HG03571 (cell line): ENCODE measurements at regions not wholly inside any gene's neighbourhood (a gene's known extent, or its start where the extent isn't known, plus 50 kb on each side); places are given as distances from the start of the nearest gene placed in this dataset.

ENCODE experiments used
- ATAC-seq: cut with Tn5 transposase; IDR thresholded peaks from one replicate; pipeline ENCODE4 v1.9.1; 2021; ENCODE audit not compliant: unreplicated experiment

GRCh38 chr5:18811661-18812060 lies 1176.3 kb downstream of the CDH18 start:
- ATAC-seq = no peak

DNA sequence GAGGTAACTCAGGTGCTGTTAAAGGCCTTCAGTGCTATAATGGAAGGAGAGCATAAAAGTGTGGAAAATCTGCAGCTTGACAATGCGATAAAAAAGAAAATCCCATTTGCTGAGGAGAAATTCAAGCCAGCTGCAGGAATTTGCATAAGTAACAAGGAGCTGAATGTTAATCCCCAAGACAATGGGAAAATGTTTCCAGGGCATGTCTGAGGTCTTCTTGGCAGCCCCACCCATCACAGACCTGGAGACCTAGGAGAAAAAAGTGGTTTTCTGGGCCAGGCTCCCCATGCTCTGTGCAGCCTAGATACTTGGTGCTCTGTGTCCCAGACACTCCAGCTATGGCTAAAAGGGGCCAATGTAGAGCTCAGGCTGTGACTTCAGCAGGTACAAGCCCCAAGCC lies 1159.6 kb downstream of the CDH18 start:
- ATAC-seq = no peak

DNA sequence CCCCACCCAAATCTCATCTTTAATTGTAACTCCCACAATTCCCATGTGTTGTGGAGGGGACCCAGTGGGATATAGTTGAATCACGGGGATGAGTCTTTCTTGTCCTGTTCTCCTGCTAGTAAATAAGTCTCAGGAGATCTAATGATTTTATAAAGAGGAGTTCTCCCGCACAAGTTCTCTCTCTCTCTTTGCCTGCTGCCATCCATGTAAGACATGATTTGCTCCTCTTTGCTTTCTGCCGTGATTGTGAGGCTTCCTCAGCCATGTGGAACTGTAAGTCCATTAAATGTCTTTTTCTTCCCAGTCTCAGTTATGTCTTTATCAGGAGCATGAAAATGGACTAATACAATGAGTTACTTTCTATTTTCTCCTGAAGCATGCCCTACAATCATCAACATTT lies 1158.5 kb downstream of the CDH18 start:
- no peak for ATAC-seq

DNA sequence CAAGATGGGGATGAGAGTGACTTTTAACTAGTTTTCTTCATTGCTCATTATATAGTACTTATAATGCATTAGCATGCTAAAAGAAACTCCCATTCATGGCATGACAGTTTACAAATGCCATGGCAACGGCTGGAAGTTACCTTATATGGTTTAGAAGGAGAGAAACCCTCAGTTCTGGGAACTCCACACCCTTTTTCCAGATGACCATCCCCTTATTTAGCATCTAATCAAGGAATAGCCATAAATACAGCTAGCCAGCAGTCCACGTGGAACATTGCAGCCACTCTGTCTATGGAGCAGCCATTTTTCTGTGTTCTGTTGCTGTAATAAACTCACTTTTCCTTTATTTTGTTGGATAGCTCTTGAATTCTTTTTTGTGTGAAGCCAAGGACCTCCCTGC lies 1137.8 kb downstream of the CDH18 start:
- no peak for ATAC-seq

- ATAC-seq = no peak
These were observed 1115.0 kb downstream of the CDH18 start for GRCh38 chr5:18872978-18873377.

GRCh38 chr5:18876565-18876964 lies 1111.4 kb downstream of the CDH18 start:
- no peak for ATAC-seq

DNA sequence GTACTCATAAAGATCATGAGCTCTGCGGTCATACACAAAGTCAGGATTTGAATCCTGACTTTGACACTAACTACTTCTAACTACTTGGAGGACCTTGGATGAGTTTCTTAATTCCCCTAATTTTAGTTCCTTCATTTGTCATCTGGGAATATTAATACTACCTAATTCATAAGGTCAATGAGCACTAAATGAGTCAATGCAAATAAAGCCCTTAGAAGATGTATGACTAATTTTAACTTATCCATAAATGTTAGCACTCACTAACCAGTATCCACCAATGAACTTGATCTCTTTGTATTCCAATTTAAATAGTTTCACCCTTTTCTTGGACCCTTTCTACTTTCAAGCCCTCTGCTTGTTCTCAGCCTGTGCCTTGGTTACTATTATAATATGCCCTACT lies 1106.4 kb downstream of the CDH18 start:
- ATAC-seq = no peak

- no peak for ATAC-seq
These were observed 1105.8 kb downstream of the CDH18 start for GRCh38 chr5:18882154-18882553.

DNA sequence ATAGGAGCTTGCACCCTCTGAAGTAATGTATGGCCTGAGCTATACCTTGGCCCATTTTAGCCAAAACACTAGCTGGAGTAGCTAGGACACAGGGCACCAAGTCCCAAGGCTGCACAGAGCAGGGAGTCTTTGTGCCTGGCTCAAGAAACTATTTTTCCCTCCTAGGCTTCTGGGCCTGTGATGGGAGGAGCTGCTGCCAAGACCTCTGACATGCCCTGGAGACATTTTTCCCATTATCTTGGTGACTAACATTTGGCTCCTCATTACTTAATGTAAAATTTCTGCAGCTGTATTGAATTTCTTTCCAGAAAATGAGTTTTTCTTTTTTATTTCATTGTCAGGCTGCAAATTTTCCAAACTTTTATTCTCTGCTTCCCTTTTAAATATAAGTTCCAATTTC lies 1099.2 kb downstream of the CDH18 start:
- no peak for ATAC-seq

DNA sequence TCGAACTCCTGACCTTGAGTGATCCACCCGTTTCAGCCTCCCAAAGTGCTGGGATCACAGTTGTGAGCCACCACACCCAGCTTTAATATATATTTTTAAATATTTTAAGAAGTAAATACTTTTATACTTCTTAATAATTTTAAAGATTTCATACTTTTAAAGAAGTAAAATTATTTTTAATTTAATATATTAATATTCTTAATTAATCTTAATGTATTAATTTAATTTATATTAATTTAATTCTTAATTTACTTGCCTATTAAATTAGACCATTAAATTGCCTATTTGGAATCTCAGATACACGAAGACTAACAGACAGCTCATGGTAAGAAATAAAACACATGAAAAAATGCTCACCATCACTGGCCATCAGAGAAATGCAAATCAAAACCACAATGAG lies 1087.4 kb downstream of the CDH18 start:
- ATAC-seq = no peak

- no peak for ATAC-seq
These were observed 1067.0 kb downstream of the CDH18 start for GRCh38 chr5:18920966-18921365.

- ATAC-seq = no peak
These were observed 1055.9 kb downstream of the CDH18 start for GRCh38 chr5:18932081-18932480.

DNA sequence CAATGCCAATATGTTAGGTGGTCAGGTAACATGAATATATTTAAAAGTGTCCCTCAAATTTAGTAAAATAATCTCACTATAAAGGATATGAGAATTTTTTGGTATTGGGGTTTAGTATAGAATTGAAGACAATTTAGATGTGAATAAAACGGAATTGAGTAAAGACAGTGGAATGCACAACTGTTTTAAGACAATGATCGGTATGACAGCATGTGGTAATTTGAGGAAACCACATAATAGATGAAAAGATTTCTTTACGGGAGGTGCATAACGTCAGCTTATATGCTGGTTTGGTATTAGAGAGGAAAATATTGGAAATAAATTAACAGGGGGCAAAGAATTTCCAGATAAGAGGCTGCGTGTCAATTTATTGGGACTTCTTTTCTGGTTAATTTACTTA lies 1043.2 kb downstream of the CDH18 start:
- ATAC-seq = no peak

DNA sequence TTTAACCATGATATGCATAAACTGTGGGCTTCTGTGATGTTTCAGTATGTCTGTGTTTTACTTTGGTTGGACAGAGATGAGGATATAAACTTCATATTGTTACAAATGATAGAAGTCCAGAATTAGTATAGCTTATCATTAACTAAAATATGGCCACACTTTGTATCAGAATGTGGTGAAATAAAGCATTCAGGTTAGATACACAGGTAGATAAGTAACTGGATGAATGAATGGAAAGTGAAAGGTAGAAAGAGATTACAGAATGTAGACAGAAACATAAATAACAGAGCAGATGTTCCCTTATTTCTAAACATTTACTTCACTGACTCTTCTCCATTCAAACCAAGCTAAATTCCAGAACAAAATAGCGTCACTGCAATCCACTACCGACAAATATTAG lies 1033.8 kb downstream of the CDH18 start:
- ATAC-seq = no peak

DNA sequence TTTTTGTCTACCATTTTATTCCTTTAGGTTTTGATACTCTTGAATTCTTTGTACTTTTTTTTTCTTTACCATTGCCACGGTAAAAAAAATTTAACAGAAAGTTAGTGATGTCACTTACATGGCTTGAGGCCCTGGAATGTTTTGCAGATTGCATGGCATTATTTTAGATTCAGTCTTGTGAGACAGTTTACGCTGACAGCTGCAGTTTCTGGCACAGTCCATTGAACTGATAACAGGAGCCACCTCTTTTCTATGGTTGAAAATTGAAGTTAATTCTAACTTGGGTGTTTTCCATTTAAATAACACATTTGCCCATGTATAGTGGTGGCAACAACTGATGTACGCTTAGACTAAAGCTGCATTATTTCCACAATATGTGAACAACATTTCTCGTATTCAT lies 1028.5 kb downstream of the CDH18 start:
- ATAC-seq = no peak

- no peak for ATAC-seq
These were observed 1026.8 kb downstream of the CDH18 start for GRCh38 chr5:18961234-18961633.

GRCh38 chr5:18965893-18966292 lies 1022.1 kb downstream of the CDH18 start:
- ATAC-seq = no peak

GRCh38 chr5:18967637-18968036 lies 1020.4 kb downstream of the CDH18 start:
- no peak for ATAC-seq

DNA sequence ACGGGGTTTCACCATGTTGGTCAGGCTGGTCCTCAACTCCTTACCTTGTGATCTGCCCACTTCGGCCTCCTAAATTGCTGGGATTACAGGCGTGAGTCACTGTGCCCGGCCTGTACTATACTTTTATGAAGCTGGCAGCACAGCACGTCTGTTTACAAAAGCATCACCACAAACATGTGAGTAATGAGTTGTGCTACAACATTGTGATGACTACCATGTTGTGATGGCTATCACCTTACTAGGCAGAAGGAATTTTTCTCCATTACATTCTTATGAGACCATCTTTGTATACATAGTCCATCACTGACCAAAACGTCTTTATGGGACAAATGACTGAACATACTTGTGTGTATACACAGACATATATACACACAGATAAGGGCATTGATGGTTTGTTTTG lies 1019.0 kb downstream of the CDH18 start:
- ATAC-seq = no peak

GRCh38 chr5:18970000-18970399 lies 1018.0 kb downstream of the CDH18 start:
- ATAC-seq = no peak

- no peak for ATAC-seq
These were observed 1015.8 kb downstream of the CDH18 start for GRCh38 chr5:18972177-18972576.

DNA sequence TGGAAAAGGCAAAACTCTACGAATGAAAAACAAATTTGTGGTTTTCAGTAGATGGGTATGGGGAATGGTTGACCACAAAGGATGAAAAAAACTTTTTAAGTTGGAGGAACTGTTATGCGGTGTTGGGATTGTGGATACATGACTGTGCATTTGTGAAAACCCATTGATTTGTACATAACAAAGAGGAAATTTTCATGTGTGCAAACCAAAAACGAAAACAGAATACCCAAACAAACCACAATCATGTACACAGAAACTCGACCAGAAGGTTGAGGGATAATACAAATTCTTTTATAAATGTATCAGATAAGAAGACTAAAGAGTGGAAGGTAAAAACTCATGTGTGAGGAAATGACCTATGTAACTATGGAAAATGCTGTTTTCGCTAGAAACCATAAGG lies 1012.4 kb downstream of the CDH18 start:
- ATAC-seq = no peak

GRCh38 chr5:18977880-18978279 lies 1010.1 kb downstream of the CDH18 start:
- no peak for ATAC-seq

GRCh38 chr5:18984559-18985080 lies 1003.4 kb downstream of the CDH18 start:
- no peak for ATAC-seq
